Activated gamma-delta T cell (primary cell): ENCODE measurements at regions not wholly inside any gene's neighbourhood (a gene's known extent, or its start where the extent isn't known, plus 50 kb on each side); places are given as distances from the start of the nearest gene placed in this dataset.
"Not testable (repeated sequence)": the region's sequence is repeated elsewhere in the genome, so short reads cannot be mapped to it uniquely, and the experiment has no call there.

Source experiments
- DNase-seq: peaks from one replicate; lab custom pipeline; 2025; lab: John Stamatoyannopoulos, UW

- DNase-seq: no peak
Measured at GRCh38 chr5:57950616-57951228, 468.1 kb upstream of the ACTBL2 start.

DNA sequence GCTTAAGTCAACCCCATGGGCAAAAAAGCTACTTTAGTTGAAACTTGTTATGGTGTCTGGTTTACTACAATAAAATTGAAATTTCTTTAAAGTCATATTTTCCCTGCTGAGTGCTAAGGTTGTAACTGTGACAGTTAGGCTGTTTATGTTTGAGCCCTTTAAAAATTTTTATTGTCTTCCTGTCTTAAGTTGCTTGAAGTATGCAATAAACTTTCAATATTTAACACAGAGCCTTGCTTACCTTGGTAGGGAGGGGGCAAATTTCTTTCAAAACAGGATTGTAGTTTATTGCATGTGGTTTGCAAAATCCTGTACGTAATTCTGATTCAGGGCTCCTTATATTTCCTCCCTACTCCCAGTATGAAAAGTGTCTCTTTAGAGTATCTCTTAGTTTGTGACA, 465.5 kb upstream of the ACTBL2 start:
- DNase-seq: no peak

DNA sequence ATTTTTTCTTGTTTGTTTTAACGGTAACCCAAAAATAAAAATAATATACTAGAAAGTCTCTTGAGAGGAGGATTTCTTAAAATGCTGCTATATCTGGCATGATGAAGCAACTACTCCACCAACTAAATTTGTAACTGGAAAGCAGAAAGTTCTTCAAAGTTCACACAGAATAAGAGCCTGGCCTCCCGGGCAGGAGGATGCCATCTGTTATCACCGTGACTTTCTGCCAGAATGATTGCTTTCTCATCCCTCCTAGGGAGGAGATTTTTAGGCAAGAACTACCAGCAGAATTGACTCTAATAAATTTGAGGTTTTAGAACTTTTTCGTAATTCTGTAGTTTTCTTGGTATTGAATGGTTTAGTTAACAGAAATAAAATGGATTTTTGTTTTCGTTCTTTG, 464.6 kb upstream of the ACTBL2 start:
- DNase-seq: no peak

DNA sequence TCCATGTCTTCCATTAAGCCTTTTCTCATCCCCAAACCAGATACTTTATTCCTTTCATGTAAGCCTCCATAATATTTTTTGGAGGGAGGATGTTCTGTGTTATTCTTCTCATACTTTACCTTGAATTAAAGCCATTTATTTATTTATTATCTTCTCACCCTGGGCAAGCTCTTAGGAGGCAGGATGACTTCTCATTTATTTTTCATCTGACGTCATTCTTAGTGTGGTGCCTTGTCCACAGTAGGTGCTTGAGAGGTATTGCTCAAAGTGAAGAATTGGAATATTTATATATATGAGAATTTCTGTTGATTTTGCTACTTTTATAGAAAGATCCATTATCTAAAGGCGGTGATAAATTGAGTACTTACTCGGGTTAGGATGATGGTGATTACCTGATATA, 458.3 kb upstream of the ACTBL2 start:
- no peak for DNase-seq

DNA sequence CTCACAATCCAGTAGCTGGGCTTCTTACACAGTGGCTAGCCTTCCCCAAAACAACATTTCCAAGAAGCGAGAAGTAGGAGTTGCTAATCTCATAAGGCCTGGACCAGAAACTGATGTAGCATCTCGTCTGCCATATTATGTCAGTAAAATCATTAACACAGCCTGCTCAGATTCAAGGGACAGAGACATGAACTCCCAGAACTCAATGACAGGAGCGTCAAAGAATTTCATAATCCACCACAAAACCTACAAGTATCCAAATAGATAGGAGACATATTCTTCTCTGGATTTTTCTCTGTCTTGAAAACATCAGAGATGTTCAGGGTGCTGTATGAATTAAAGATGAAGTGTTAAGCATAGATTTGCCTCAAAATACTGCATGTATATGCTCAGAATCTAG, 457.6 kb upstream of the ACTBL2 start:
- no peak for DNase-seq

- DNase-seq: no peak
Measured at GRCh38 chr5:57939771-57940170, 457.2 kb upstream of the ACTBL2 start.

GRCh38 chr5:57939335-57939734, 456.7 kb upstream of the ACTBL2 start:
- no peak for DNase-seq

DNA sequence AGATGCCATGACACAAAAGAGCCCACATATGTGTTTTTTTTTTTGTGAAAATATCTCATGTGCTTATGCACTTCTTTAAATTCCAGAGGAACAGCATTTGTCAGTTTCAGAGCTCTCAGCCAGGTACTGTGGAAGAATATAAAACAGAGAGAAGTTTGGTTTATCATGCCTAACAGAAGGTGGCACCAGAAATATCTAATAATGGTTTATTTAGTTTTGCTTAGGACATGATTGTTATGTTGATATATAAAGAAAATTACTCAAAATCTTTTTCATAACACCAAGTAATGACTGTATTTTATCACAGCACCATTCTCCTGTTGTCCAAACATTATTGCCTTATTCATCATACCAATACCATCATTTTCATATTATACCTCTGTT, 455.6 kb upstream of the ACTBL2 start:
- no peak for DNase-seq

- no peak for DNase-seq
Measured at GRCh38 chr5:57937501-57938173, 455.0 kb upstream of the ACTBL2 start.

DNA sequence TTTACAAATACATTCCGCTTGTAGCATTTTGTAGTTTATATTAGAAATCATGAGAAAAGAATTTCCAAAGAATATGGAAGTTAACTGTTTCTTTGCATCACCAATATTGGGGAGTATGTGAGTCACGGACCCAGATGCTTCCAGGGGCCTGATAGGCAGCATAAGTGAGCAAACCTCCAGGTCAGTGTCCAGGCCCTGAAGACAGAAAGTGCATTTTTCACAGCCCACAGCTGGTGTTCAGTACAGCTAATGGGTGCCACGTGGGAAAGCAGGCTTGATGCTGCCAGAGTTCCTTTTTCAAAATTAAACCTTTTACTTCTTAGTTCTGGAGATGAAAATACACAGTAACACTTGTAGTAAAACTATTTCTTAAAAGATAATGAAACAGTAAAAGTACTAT, 454.4 kb upstream of the ACTBL2 start:
- no peak for DNase-seq

DNA sequence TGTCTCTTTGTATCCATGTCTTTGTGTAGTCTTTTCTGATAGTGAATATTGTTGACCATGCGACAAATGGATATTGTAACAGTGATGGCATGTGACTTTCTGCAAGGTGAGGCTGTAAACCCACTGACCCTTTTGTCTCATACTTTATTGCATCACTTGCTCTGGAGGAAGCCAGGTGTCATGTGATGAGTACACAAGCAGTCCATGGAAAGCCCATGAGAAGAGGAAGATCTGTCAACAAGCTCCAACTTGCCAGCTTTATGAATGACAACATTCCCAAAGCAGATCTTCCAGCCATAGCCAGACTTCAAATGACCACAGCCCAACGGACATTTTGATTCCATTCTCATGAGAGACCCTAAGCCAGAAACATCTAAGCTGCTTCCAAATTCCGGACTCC, 450.1 kb upstream of the ACTBL2 start:
- no peak for DNase-seq

GRCh38 chr5:57931807-57932206, 449.2 kb upstream of the ACTBL2 start:
- DNase-seq: no peak

DNA sequence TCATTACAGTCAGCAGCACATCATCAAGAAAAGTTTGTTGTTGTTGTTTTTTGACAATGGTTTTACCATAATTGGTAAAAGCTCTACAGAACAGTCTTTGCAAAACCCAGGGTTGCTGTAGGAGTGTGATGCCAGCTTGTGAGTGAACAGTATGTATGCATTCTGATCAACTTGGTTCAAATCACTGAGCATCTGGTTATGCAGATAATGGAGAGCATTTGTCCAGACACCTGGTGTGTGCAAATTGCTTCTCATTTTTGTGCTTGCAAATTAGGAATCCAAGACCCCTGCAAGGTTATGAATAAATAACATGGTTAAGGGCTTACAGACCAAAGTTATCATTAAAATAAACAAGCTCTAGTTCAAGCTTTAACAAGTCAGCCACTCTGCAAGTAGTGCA, 448.7 kb upstream of the ACTBL2 start:
- DNase-seq: no peak

GRCh38 chr5:57929271-57929670, 446.7 kb upstream of the ACTBL2 start:
- DNase-seq: no peak

DNA sequence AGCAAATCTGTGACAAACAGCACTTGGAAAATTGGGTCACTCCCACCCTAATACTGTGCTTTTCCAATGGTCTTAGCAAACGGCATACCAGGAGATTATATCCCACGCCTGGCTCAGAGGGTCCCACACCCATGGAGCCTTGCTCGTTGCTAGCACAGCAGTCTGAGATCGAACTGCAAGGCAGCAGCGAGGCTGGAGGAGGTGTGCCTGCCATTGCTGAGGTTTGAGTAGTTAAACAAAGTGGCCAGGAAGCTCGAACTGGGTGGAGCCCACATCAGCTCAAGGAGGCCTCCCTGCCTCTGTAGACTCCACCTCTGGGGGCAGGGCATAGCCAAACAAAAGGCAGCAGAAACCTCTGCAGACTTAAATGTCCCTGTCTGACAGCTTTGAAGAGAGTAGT, 440.5 kb upstream of the ACTBL2 start:
- DNase-seq: not testable (repeated sequence)

DNA sequence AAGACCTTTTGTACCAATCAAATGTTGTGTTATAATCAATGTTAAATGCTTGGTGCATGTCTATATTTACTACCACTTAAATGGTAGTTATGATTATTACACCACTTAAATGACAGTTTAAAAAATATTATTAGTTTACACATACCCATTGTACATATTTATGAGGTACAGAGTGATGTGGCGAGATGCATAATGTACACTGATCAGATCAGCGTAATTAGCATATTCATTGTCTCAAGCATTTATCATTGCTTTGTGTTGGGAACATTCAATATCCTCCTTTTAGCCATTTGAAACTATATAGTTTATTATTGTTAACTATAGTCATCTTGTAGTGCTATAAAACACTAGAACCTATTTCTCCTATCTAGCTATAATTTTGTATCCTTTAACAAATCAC, 434.4 kb upstream of the ACTBL2 start:
- no peak for DNase-seq

GRCh38 chr5:57915536-57915935, 432.9 kb upstream of the ACTBL2 start:
- DNase-seq: no peak

DNA sequence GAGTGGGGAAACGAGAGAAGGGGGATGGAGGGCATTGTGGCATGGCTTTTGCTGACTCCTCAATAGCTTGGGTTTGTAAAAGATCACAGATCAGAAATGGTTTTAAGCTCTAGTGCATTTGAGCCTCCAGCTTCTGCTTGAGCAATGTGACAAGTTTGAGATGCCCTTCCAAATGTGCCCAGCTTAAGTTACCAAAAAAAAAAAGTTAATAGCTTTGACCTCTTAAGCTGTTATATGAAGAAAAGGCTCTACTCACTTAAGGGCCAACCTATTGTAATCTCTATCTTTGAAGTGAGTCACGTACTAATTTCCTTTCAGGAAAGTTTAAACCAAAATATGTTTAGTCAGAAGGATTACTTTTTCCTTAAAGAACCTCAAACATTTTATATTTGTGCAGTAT, 428.8 kb upstream of the ACTBL2 start:
- no peak for DNase-seq

GRCh38 chr5:57906671-57907070, 424.1 kb upstream of the ACTBL2 start:
- DNase-seq: no peak

GRCh38 chr5:57903458-57903857, 420.8 kb upstream of the ACTBL2 start:
- DNase-seq: no peak

DNA sequence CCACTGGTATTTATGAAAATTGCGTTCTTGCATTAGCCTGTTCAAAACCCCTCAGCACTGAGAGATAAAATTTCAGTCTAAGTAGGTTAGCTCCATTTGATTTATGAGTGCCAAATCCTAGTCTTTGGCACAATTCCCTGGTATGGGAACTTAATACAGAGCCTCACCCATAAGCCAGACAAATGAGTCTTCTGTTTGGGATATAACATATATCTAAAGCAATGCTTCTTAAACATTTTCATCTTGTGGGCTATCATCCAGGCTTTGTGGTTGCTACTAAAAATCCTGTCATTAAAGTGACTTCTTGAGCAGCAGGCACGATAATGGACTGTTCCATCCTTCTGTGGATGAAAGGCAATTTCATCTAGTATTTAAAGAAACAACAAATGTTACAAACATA, 419.5 kb upstream of the ACTBL2 start:
- DNase-seq: no peak

DNA sequence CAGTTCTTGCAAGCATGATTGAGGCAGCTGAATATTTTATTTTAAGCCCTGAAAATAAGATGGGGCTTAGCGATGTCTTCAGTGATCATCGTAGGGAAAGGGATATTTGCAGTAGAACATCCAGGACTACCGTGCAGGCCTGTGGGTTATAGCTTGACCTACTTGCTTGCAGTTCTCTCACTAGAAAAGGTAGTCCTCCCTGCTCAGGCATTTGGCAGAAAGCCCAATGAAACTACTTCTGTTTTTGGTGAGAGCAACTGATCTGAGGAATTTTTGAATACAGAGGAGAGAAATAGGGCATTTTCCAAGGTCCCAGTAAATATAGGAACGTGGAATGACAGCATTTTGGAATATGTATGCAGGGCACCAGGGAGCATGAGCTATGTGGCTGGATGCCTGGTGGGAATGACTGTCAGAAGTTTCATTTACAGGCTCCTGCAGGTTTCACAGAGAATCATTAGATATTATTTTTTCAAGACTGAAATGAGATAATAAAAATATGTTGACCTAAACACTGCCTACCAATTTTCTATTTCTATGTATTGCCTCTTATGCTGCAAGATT, 417.9 kb upstream of the ACTBL2 start:
- no peak for DNase-seq

GRCh38 chr5:57896576-57896975, 414.0 kb upstream of the ACTBL2 start:
- DNase-seq: no peak

- no peak for DNase-seq
Measured at GRCh38 chr5:57895766-57896165, 413.2 kb upstream of the ACTBL2 start.
